Gastrocnemius medialis (tissue), 4 donors: ENCODE measurements at regions not wholly inside any gene's neighbourhood (a gene's known extent, or its start where the extent isn't known, plus 50 kb on each side); places are given as distances from the start of the nearest gene placed in this dataset.

ENCODE experiments used
- CTCF ChIP-seq, 5 experiments: fragments of 450-650 bp in 3 of 5; fragments of 200-600 bp in 2 of 5; sonication (generic) in 2 of 5; IDR thresholded peaks in 4 of 5; conservative IDR thresholded peaks in 1 of 5; 1 replicate in 4 of 5; 2 replicates in 1 of 5; pipeline ENCODE4 v1.5.1; 2016 to 2019; ENCODE audit warnings: antibody characterized with exemption in 5 of 5, mild to moderate bottlenecking in 3 of 5, moderate library complexity in 3 of 5
- POLR2A ChIP-seq, 2 donors: fragments of 450-650 bp; IDR thresholded peaks; one replicate each; pipeline ENCODE4 v1.6.1; 2017; ENCODE audit warnings: antibody characterized with exemption in 2 of 2, mild to moderate bottlenecking in 2 of 2, moderate library complexity in 2 of 2

GRCh38 chr1:187924252-187924651 lies 1095.5 kb downstream of the PLA2G4A start:
- TF ChIP-seq CTCF (IDR thresholded peaks at IDR 0.05 in 4 of 5, conservative IDR thresholded peaks at IDR 0.05 in 1 of 5) = no peak
- no peak for TF ChIP-seq POLR2A (IDR thresholded peaks at IDR 0.05)
